ENCODE measurements at regions not wholly inside any gene's neighbourhood (a gene's known extent, or its start where the extent isn't known, plus 50 kb on each side); places are given as distances from the start of the nearest gene placed in this dataset.

DNA sequence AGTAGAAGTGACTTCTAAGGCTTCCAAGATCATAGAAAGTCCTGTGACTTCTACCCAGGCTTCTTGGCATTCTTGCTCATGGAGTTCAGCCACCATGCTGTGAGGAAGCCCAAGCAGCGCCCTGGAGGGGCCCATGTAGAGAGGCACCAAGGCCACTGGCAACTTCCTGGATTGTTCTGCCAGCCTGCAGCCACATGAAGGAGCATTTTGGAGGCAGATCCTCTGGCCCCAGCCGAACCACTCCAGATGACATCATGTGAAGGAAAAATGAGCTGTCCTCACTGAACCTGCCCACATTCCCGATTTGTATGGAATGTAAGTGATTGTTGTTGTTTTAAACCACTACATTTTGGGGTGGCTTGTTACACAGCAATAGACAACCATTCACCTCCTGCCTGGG is 51.5 kb upstream of the MNX1 start:
- Mint-ChIP-seq H3K4me1 (ENCODE audit: low read depth, unreplicated experiment) (no peaks in the 10 kb centered on the region), H3K27ac (ENCODE audit: unreplicated experiment) (no peak overlapping the region), H3K27me3 (ENCODE audit: low read depth, unreplicated experiment) (peaks cover 30% of the 10 kb centered on the region), H3K4me3 (ENCODE audit: unreplicated experiment) (no peak overlapping the region), H3K9me3 (ENCODE audit: unreplicated experiment) (peaks cover 8% of the 10 kb centered on the region), H3K36me3 (ENCODE audit: low read depth, unreplicated experiment) (no peaks in the 10 kb centered on the region)
- no peak overlapping the region for H3K4me3 ChIP-seq (ENCODE audit: insufficient read depth, low read depth, low read length)
- TF ChIP-seq EZH2 (IDR thresholded peaks at IDR 0.05; ENCODE audit: insufficient read depth, low read length): no peak
- TF ChIP-seq, protein P1, sequence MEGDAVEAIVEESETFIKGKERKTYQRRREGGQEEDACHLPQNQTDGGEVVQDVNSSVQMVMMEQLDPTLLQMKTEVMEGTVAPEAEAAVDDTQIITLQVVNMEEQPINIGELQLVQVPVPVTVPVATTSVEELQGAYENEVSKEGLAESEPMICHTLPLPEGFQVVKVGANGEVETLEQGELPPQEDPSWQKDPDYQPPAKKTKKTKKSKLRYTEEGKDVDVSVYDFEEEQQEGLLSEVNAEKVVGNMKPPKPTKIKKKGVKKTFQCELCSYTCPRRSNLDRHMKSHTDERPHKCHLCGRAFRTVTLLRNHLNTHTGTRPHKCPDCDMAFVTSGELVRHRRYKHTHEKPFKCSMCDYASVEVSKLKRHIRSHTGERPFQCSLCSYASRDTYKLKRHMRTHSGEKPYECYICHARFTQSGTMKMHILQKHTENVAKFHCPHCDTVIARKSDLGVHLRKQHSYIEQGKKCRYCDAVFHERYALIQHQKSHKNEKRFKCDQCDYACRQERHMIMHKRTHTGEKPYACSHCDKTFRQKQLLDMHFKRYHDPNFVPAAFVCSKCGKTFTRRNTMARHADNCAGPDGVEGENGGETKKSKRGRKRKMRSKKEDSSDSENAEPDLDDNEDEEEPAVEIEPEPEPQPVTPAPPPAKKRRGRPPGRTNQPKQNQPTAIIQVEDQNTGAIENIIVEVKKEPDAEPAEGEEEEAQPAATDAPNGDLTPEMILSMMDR (IDR thresholded peaks at IDR 0.05; ENCODE audit: insufficient read depth, low read depth, low read length): no peak
- no peak overlapping the region for H3K4me2 ChIP-seq (ENCODE audit: low read length)
- FAIRE-seq (no peak), DNase-seq (ENCODE audit: low read depth) (no peak)
- no peaks in the 10 kb centered on the region for H3K4me1 ChIP-seq (ENCODE audit: insufficient read depth, low read length)
- no peaks in the 10 kb centered on the region for H4K20me1 ChIP-seq (ENCODE audit: insufficient read depth, low read length)
- no peak overlapping the region for H2AFZ ChIP-seq (ENCODE audit: low read depth, low read length)
- H3K27me3 ChIP-seq (ENCODE audit: insufficient read depth, low read length): no peaks in the 10 kb centered on the region
- no peak overlapping the region for H3K9ac ChIP-seq (ENCODE audit: low read length)
- H3K9me3 ChIP-seq (ENCODE audit: insufficient read depth, low read depth, low read length): peaks cover 3% of the 10 kb centered on the region
- no peaks in the 10 kb centered on the region for H3K79me2 ChIP-seq (ENCODE audit: insufficient read depth, low read length)
- H3K27ac ChIP-seq (ENCODE audit: low read depth, low read length): no peak overlapping the region
- no peaks in the 10 kb centered on the region for H3K36me3 ChIP-seq (ENCODE audit: insufficient read depth, low read length)

DNA sequence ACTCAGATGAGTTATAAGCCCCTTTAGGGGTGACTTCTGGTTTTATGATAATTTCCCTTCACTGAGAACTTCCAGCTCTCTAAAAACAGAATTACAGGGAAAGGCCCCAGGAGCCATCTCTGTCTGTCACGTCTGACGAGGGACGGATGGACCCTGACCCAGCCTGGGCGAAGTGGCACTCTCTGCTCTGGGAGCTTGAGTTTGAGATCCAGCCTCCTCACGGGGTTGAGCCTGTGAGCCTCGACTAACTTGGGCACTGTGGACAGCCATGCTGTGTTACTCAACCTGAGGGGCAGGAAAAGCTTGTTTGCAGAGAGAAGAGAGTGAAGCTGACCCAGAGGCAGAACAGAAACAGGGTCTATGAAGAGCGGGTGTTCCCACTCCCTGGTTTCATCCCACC is 54.6 kb upstream of the MNX1 start:
- FAIRE-seq (no peak), DNase-seq (ENCODE audit: low read depth) (no peak)
- no peaks in the 10 kb centered on the region for H3K79me2 ChIP-seq (ENCODE audit: insufficient read depth, low read length)
- no peaks in the 10 kb centered on the region for H3K36me3 ChIP-seq (ENCODE audit: insufficient read depth, low read length)
- no peak overlapping the region for H3K4me3 ChIP-seq (ENCODE audit: insufficient read depth, low read depth, low read length)
- Mint-ChIP-seq H3K27ac (ENCODE audit: unreplicated experiment) (no peak overlapping the region), H3K4me3 (ENCODE audit: unreplicated experiment) (no peak overlapping the region), H3K4me1 (ENCODE audit: low read depth, unreplicated experiment) (no peaks in the 10 kb centered on the region), H3K27me3 (ENCODE audit: low read depth, unreplicated experiment) (peaks cover 27% of the 10 kb centered on the region), H3K36me3 (ENCODE audit: low read depth, unreplicated experiment) (no peaks in the 10 kb centered on the region), H3K9me3 (ENCODE audit: unreplicated experiment) (peaks cover 2% of the 10 kb centered on the region)
- no peak overlapping the region for H3K4me2 ChIP-seq (ENCODE audit: low read length)
- TF ChIP-seq EZH2 (IDR thresholded peaks at IDR 0.05; ENCODE audit: insufficient read depth, low read length): no peak
- TF ChIP-seq, protein P1 (IDR thresholded peaks at IDR 0.05; ENCODE audit: insufficient read depth, low read depth, low read length): no peak
- H3K27me3 ChIP-seq (ENCODE audit: insufficient read depth, low read length): no peaks in the 10 kb centered on the region
- H3K9me3 ChIP-seq (ENCODE audit: insufficient read depth, low read depth, low read length): peaks cover 3% of the 10 kb centered on the region
- H3K9ac ChIP-seq (ENCODE audit: low read length): no peak overlapping the region
- no peaks in the 10 kb centered on the region for H3K4me1 ChIP-seq (ENCODE audit: insufficient read depth, low read length)
- no peak overlapping the region for H3K27ac ChIP-seq (ENCODE audit: low read depth, low read length)
- no peaks in the 10 kb centered on the region for H4K20me1 ChIP-seq (ENCODE audit: insufficient read depth, low read length)
- no peak overlapping the region for H2AFZ ChIP-seq (ENCODE audit: low read depth, low read length)

DNA sequence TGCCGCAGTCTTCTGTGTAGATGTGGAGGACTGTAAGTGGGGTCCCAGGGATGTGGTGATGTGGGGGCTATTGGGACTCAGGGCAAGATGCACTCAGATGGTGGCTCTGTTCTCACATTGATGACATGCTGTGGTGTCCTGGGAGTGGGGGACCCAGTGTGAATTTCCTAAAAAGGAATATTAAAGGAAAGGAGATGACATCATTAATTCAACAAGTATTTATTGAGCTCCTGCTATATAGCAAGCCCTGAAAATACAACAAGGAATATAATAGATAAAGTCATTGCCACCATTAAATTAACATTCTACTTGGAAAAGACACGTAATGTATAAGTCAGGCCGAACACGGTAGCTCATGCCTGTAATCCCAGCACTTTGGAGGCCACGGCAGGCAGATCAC is 61.9 kb upstream of the MNX1 start:
- DNase-seq (ENCODE audit: low read depth) (no peak), FAIRE-seq (no peak)
- H3K4me1 Mint-ChIP-seq (ENCODE audit: low read depth, unreplicated experiment): no peaks in the 10 kb centered on the region
- Histone ChIP-seq H3K27ac (ENCODE audit: low read depth, low read length) (no peak overlapping the region), H3K27me3 (ENCODE audit: insufficient read depth, low read length) (peaks cover 2% of the 10 kb centered on the region), H3K4me3 (ENCODE audit: insufficient read depth, low read depth, low read length) (no peak overlapping the region), H3K9me3 (ENCODE audit: insufficient read depth, low read depth, low read length) (no peaks in the 10 kb centered on the region), H3K79me2 (ENCODE audit: insufficient read depth, low read length) (no peaks in the 10 kb centered on the region), H3K4me1 (ENCODE audit: insufficient read depth, low read length) (no peaks in the 10 kb centered on the region), H3K36me3 (ENCODE audit: insufficient read depth, low read length) (no peaks in the 10 kb centered on the region), H4K20me1 (ENCODE audit: insufficient read depth, low read length) (no peaks in the 10 kb centered on the region), H3K4me2 (ENCODE audit: low read length) (no peak overlapping the region), H2AFZ (ENCODE audit: low read depth, low read length) (no peak overlapping the region), H3K9ac (ENCODE audit: low read length) (no peak overlapping the region)
- peaks cover 52% of the 10 kb centered on the region for H3K27me3 Mint-ChIP-seq (ENCODE audit: low read depth, unreplicated experiment)
- TF ChIP-seq EZH2 (IDR thresholded peaks at IDR 0.05; ENCODE audit: insufficient read depth, low read length): no peak
- TF ChIP-seq, protein P1 (IDR thresholded peaks at IDR 0.05; ENCODE audit: insufficient read depth, low read depth, low read length): no peak
- no peak overlapping the region for H3K27ac Mint-ChIP-seq (ENCODE audit: unreplicated experiment)
- no peaks in the 10 kb centered on the region for H3K36me3 Mint-ChIP-seq (ENCODE audit: low read depth, unreplicated experiment)
- H3K4me3 Mint-ChIP-seq (ENCODE audit: unreplicated experiment): no peak overlapping the region
- H3K9me3 Mint-ChIP-seq (ENCODE audit: unreplicated experiment): no peaks in the 10 kb centered on the region
